ACC112 (cell line): ENCODE measurements at regions not wholly inside any gene's neighbourhood (a gene's known extent, or its start where the extent isn't known, plus 50 kb on each side); places are given as distances from the start of the nearest gene placed in this dataset.

ENCODE experiments used
- H2AFZ ChIP-seq: fragments of 200-600 bp; sonication (generic); one replicate; pipeline ENCODE4 v1.6.0; 2017; ENCODE audit warnings: antibody characterized with exemption, low read length; ENCODE audit not compliant: unreplicated experiment
- H3K27ac ChIP-seq: fragments of 200-600 bp; sonication (generic); 2 replicates; pipeline ENCODE4 v1.5.1; 2014; ENCODE audit warnings: low read depth, mild to moderate bottlenecking, antibody characterized with exemption, low read length, moderate library complexity
- H3K27me3 ChIP-seq: fragments of 200-600 bp; sonication (generic); 2 replicates; pipeline ENCODE4 v1.6.1; 2014; ENCODE audit warnings: mild to moderate bottlenecking, antibody characterized with exemption, low read length, moderate library complexity, mixed read lengths; ENCODE audit not compliant: insufficient read depth
- H3K36me3 ChIP-seq: fragments of 200-600 bp; sonication (generic); 2 replicates; pipeline ENCODE4 v1.6.1; 2016; ENCODE audit warnings: mild to moderate bottlenecking, antibody characterized with exemption, low read length, moderate library complexity, mixed read lengths; ENCODE audit not compliant: insufficient read depth
- H3K4me1 ChIP-seq: fragments of 200-600 bp; sonication (generic); one replicate; pipeline ENCODE4 v1.6.1; 2016; ENCODE audit warnings: low read length, mixed read lengths; ENCODE audit not compliant: insufficient read depth, unreplicated experiment, control insufficient read depth
- H3K4me3 ChIP-seq: fragments of 200-600 bp; sonication (generic); 2 replicates; pipeline ENCODE4 v1.5.1; 2014; ENCODE audit warnings: mild to moderate bottlenecking, low read depth, low read length
- H3K79me2 ChIP-seq: fragments of 200-600 bp; sonication (generic); one replicate; pipeline ENCODE4 v1.6.0; 2016; ENCODE audit warnings: low read length; ENCODE audit not compliant: control insufficient read depth, unreplicated experiment, insufficient read depth

- Histone ChIP-seq H2AFZ (no peak overlapping the region), H3K4me1 (no peaks in the 10 kb centered on the region), H3K27ac (no peak overlapping the region), H3K4me3 (no peak overlapping the region), H3K79me2 (no peaks in the 10 kb centered on the region), H3K27me3 (peaks cover 64% of the 10 kb centered on the region), H3K36me3 (no peaks in the 10 kb centered on the region)
Measured at GRCh38 chr11:71383461-71383860, 64.7 kb downstream of the DHCR7 start.

DNA sequence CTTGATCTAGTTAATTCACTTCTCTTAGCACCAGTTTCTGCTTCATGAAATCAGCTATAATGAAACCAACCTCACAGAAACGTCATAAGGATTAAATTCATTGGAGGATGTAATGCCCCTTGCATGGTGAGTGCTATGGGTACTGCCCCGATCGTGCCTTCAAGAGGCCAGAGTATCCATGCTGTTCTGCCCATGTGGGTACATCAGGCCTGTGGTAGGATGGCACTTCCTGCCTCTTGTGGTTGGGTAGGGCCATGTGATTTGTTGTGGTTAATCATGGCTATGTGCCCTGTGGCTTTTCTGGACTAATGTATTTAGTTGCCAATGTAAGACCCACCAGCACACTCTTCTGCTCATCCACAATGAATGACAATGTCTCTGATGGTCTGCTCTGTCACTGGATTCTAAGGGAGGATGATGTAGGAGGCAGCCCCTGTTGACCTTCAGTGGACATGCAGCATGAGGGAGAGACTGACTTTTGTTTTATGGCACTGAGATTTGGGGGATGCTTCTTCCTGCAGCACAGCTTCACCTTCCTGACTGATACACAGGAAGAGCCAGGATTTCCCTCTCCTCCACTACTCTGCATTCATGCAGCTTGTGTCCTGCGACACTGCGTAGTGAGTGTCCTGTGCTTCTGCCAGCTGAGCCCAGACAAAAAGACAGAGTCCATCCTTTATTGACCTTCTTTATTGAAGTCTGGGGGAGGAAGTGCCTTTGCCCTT lies 66.2 kb downstream of the DHCR7 start:
- H3K4me1 ChIP-seq = no peaks in the 10 kb centered on the region
- H3K4me3 ChIP-seq = no peak overlapping the region
- H2AFZ ChIP-seq = no peak overlapping the region
- H3K79me2 ChIP-seq = no peaks in the 10 kb centered on the region
- no peak overlapping the region for H3K27ac ChIP-seq
- peaks cover 64% of the 10 kb centered on the region for H3K27me3 ChIP-seq
- H3K36me3 ChIP-seq = no peaks in the 10 kb centered on the region

- Histone ChIP-seq H3K79me2 (no peaks in the 10 kb centered on the region), H3K27me3 (peaks cover 65% of the 10 kb centered on the region), H2AFZ (no peak overlapping the region), H3K4me3 (no peak overlapping the region), H3K36me3 (no peaks in the 10 kb centered on the region), H3K27ac (no peak overlapping the region), H3K4me1 (no peaks in the 10 kb centered on the region)
Measured at GRCh38 chr11:71379701-71380100, 68.5 kb downstream of the DHCR7 start.

DNA sequence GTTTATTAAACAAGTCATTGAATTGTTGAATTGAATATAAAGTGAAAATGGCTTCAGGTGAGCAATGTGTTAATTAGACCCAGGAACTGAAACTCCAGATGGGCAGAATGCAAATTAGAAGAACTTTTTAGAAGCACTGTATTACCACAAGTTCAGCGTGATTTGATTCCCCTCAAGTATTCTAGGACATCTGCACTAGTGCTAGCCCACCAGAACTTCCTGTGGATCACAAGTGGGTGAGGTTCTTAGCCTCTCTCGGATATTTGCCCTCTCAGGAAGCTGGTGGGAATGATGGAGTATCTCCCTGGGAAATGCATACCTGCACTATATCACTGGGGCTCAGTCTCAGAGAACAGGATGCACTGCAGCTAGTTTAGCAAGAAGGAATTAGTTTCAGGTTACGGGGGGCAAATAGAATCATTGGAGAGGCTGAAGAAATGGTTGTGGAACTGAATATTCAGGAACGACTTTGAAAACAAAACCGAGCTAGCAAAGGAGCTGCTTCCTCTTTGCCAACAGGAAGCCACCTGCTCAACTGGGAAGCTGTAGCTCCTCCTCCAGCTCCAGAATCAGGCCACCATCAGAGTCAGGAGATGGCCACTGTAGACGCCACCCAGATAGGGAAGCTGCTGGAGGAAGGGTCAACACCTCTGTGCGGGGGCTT lies 74.3 kb downstream of the DHCR7 start:
- H3K4me3 ChIP-seq = no peak overlapping the region
- no peaks in the 10 kb centered on the region for H3K79me2 ChIP-seq
- no peak overlapping the region for H2AFZ ChIP-seq
- H3K27ac ChIP-seq = no peak overlapping the region
- H3K27me3 ChIP-seq = peaks cover 46% of the 10 kb centered on the region
- H3K4me1 ChIP-seq = no peaks in the 10 kb centered on the region
- H3K36me3 ChIP-seq = no peaks in the 10 kb centered on the region

GRCh38 chr11:71372693-71373657 lies 75.2 kb downstream of the DHCR7 start:
- Histone ChIP-seq H3K27ac (no peak overlapping the region), H3K4me1 (no peaks in the 10 kb centered on the region), H3K79me2 (no peaks in the 10 kb centered on the region), H2AFZ (no peak overlapping the region), H3K4me3 (no peak overlapping the region), H3K27me3 (peaks cover 45% of the 10 kb centered on the region), H3K36me3 (no peaks in the 10 kb centered on the region)

DNA sequence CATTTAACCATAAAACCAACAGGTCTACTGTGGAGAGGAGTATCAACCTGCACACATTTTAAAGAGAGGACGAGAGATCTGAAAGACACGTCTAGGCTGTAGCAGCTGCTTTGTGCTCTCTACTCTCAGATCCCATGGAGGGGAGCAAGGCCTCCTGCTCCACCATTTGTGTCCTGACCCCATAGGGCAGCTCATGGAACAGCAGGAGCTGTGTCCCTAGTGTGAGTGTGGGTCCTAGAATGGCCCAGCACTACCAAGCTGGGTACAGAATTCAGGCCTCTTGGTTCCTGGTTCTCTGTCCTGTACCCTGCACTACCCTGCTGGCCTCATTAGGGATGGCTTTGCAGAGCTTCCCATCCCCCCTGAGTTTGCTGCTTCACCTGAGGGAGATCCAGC lies 76.5 kb downstream of the DHCR7 start:
- Histone ChIP-seq H3K27me3 (peaks cover 38% of the 10 kb centered on the region), H3K36me3 (no peaks in the 10 kb centered on the region), H3K79me2 (no peaks in the 10 kb centered on the region), H3K4me3 (no peak overlapping the region), H3K4me1 (no peaks in the 10 kb centered on the region), H3K27ac (no peak overlapping the region), H2AFZ (no peak overlapping the region)

- Histone ChIP-seq H3K4me3 (no peak overlapping the region), H3K4me1 (no peaks in the 10 kb centered on the region), H3K79me2 (no peaks in the 10 kb centered on the region), H2AFZ (no peak overlapping the region), H3K36me3 (no peaks in the 10 kb centered on the region), H3K27me3 (peaks cover 34% of the 10 kb centered on the region), H3K27ac (no peak overlapping the region)
Measured at GRCh38 chr11:71370895-71371673, 77.1 kb downstream of the DHCR7 start.

DNA sequence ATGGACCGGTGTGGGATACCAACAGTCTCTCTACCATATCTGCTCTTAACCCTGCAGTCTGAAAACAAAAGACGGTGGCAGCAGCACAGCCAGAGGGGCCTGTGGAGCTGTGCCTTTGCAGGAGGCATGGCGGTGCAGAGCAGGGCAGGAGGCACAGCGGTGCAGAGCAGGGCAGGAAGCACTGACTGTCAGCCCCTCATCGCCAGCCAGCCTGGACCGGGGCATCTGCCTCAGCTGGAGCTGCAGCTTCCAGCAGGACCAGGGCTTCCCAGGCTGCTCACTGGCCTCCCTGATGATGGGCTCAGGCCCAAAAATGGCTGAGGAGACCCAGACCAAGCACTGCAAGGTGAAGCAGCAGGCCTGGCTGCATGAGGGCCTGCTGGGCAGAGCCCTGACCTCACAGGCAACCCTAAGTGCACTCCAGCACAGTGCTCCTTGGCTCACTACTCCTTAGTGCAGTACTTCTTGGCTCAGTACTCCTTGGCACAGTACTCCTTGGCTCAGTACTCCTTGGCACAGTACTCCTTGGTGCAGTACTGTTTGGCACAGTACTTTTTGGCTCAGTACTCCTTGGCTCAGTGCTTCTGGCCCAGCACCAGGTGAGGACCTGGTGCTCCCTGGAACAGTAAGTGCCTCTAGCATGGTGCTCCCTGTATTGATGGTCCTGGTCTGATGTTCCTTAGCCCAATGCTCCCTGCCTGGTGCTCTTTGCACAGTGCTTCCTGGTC lies 78.0 kb downstream of the DHCR7 start:
- no peaks in the 10 kb centered on the region for H3K36me3 ChIP-seq
- no peaks in the 10 kb centered on the region for H3K4me1 ChIP-seq
- no peak overlapping the region for H3K4me3 ChIP-seq
- no peak overlapping the region for H3K27ac ChIP-seq
- H3K27me3 ChIP-seq = peaks cover 26% of the 10 kb centered on the region
- H2AFZ ChIP-seq = no peak overlapping the region
- no peaks in the 10 kb centered on the region for H3K79me2 ChIP-seq

DNA sequence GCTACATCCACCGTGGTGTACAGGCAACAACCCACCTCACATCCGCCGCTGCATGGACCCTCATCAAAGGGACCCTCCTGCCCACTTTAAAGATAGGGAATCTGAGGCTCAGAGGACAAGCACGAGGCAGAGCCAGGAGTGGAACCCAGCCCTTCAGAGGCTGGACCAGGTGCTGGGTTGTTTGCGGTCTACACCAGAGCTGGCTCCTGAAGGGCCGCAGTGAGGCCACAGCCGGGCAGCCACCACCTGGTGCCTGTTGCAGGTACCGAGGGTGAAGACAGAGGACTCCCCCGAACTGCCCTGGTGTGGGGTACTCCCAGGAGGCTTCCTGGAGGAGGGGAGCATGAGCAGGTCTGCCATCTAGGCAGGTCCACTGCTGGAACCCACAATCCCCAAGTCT lies 78.8 kb downstream of the DHCR7 start:
- Histone ChIP-seq H3K36me3 (no peaks in the 10 kb centered on the region), H3K27ac (no peak overlapping the region), H3K79me2 (no peaks in the 10 kb centered on the region), H3K4me3 (no peak overlapping the region), H3K27me3 (peaks cover 19% of the 10 kb centered on the region), H2AFZ (no peak overlapping the region), H3K4me1 (no peaks in the 10 kb centered on the region)
